Stomach (tissue), 8 donors: ENCODE measurements at regions not wholly inside any gene's neighbourhood (a gene's known extent, or its start where the extent isn't known, plus 50 kb on each side); places are given as distances from the start of the nearest gene placed in this dataset.

Experiments used
- DNase-seq, 2 donors: peaks; one replicate each; pipeline versions ENCODE4 v3.0.0 to v3.0.0-alpha.2; 2013 to 2019
- H3K27ac ChIP-seq, 5 donors: fragments of 200-600 bp in 4 of 5; sonication (generic) in 4 of 5; one replicate each; pipeline ENCODE4 v1.5.1; 2013 to 2019; ENCODE audit warnings: mild to moderate bottlenecking in 1 of 5, moderate library complexity in 1 of 5
- H3K27me3 ChIP-seq, 3 donors: fragments of 200-600 bp; sonication (generic); one replicate each; pipeline ENCODE4 v1.5.1; 2017 to 2019; ENCODE audit warnings: mixed run types in 1 of 3
- H3K36me3 ChIP-seq, 4 donors: fragments of 200-600 bp; sonication (generic); 1 replicate in 3 of 4; 2 replicates in 1 of 4; pipeline ENCODE4 v1.5.1; 2016 to 2019
- H3K4me1 ChIP-seq, 4 donors: fragments of 200-600 bp; sonication (generic); one replicate each; pipeline ENCODE4 v1.5.1; 2016 to 2019
- H3K4me3 ChIP-seq, 4 donors: fragments of 200-600 bp; sonication (generic) in 3 of 4; one replicate each; pipeline ENCODE4 v1.5.1; 2016 to 2019; ENCODE audit warnings: mild to moderate bottlenecking in 1 of 4
- H3K9me3 ChIP-seq, 4 donors: fragments of 200-600 bp; sonication (generic); one replicate each; pipeline ENCODE4 v1.5.1; 2016 to 2019
- CTCF ChIP-seq, 7 experiments: fragments of 450-650 bp in 4 of 7; fragments of 200-600 bp in 3 of 7; sonication (generic) in 3 of 7; IDR thresholded peaks; one replicate each; pipeline ENCODE4 v1.5.1; 2016 to 2019; ENCODE audit warnings: antibody characterized with exemption in 7 of 7, control low read depth in 2 of 7, mild to moderate bottlenecking in 1 of 7
- EP300 ChIP-seq: sonication (generic); formaldehyde crosslinking; IDR thresholded peaks from one replicate; pipeline ENCODE4 v1.6.1; 2017; ENCODE audit warnings: antibody characterized with exemption
- POLR2A ChIP-seq, 4 donors: fragments of 450-650 bp; IDR thresholded peaks; one replicate each; pipeline ENCODE4 v1.6.1; 2016; ENCODE audit warnings: antibody characterized with exemption in 4 of 4, control low read depth in 2 of 4, mild to moderate bottlenecking in 1 of 4, moderate library complexity in 1 of 4
- POLR2AphosphoS5 ChIP-seq, 3 donors: sonication (generic); formaldehyde crosslinking; IDR thresholded peaks; one replicate each; pipeline ENCODE4 v1.6.1; 2016; ENCODE audit warnings: antibody characterized with exemption in 3 of 3
- WGBS, 5 donors: extraction: QIAGEN DNeasy Blood & Tissue Kit in 3 of 5; methylation state at CpG; one replicate each; pipeline versions ENCODE4 v1.1.5 to v1.1.7; 2013 to 2018; 5-methylcytosine and 5-hydroxymethylcytosine counted together
- intact Hi-C: fragments of 100-400 bp; cut with DNase I; formaldehyde crosslinking; loops from one replicate; pipeline ENCODE4 v1.15.1; 2023; ENCODE audit warnings: low total_unique reads
- donor health status: healthy with polysubstance abuse.
- donor health status: Bipolar disorder and iron deficiency.
- donor health status: healthy.

GRCh38 chr2:120433816-120434290, 87.9 kb downstream of the INHBB start:
- no peak for DNase-seq
- Histone ChIP-seq H3K36me3 (no peaks in the 10 kb centered on the region), H3K4me3 (no peak overlapping the region), H3K27ac (no peak overlapping the region), H3K27me3 (peaks cover 0 to 39% (median 0%) of the 10 kb centered on the region in 3 donors), H3K9me3 (no peaks in the 10 kb centered on the region), H3K4me1 (no peaks in the 10 kb centered on the region)
- intact Hi-C loops = no loop called here
- TF ChIP-seq POLR2AphosphoS5 (IDR thresholded peaks at IDR 0.05) (no peak), POLR2A (IDR thresholded peaks at IDR 0.05) (no peak), CTCF (IDR thresholded peaks at IDR 0.05) (no peak), EP300 (no peak)
- WGBS, 5 donors = 91 to 100% (median 97%) methylated on average over 4 to 7 of the region's 7 CpGs

GRCh38 chr2:120434492-120435308, 88.8 kb downstream of the INHBB start:
- no peak overlapping the region for H3K4me3 ChIP-seq
- H3K4me1 ChIP-seq = no peaks in the 10 kb centered on the region
- H3K27ac ChIP-seq = no peak overlapping the region
- 79 to 82% (median 80%) methylated on average over 22 of the region's 22 CpGs for WGBS, 5 donors
- H3K27me3 ChIP-seq = peaks cover 0 to 38% (median 0%) of the 10 kb centered on the region in 3 donors
- intact Hi-C loops = no loop called here
- H3K36me3 ChIP-seq = no peaks in the 10 kb centered on the region
- DNase-seq = no peak
- no peaks in the 10 kb centered on the region for H3K9me3 ChIP-seq
- TF ChIP-seq POLR2AphosphoS5 (IDR thresholded peaks at IDR 0.05) (no peak), CTCF (IDR thresholded peaks at IDR 0.05) (no peak), EP300 (no peak), POLR2A (IDR thresholded peaks at IDR 0.05) (no peak)

GRCh38 chr2:120435671-120436459, 89.9 kb downstream of the INHBB start:
- H3K27me3 ChIP-seq = peaks cover 0 to 45% (median 0%) of the 10 kb centered on the region in 3 donors

More at GRCh38 chr2:120435671-120436459, 89.9 kb downstream of the INHBB start:
- Histone ChIP-seq H3K4me1 (no peaks in the 10 kb centered on the region), H3K9me3 (no peaks in the 10 kb centered on the region), H3K36me3 (no peaks in the 10 kb centered on the region), H3K4me3 (no peak overlapping the region), H3K27ac (no peak overlapping the region)
- no peak for DNase-seq
- intact Hi-C loops = no loop called here
- no peak for TF ChIP-seq CTCF (IDR thresholded peaks at IDR 0.05)
- no peak for TF ChIP-seq POLR2A (IDR thresholded peaks at IDR 0.05)
- TF ChIP-seq EP300 = no peak
- WGBS, 5 donors = 84 to 90% (median 87%) methylated on average over 10 to 11 of the region's 11 CpGs
